Upper lobe of left lung (tissue), 4 donors: ENCODE measurements at regions not wholly inside any gene's neighbourhood (a gene's known extent, or its start where the extent isn't known, plus 50 kb on each side); places are given as distances from the start of the nearest gene placed in this dataset.

Source experiments
- POLR2A ChIP-seq, 4 donors: fragments of 450-650 bp; IDR thresholded peaks; one replicate each; pipeline ENCODE4 v1.5.1; 2016 to 2017; ENCODE audit warnings: antibody characterized with exemption in 4 of 4, mild to moderate bottlenecking in 2 of 4
- TF ChIP-seq, protein P1 (sequence below), 6 experiments: fragments of 450-650 bp in 4 of 6; fragments of 200-600 bp in 2 of 6; sonication (generic) in 2 of 6; IDR thresholded peaks; one replicate each; pipeline ENCODE4 v1.5.1; 2016 to 2019; ENCODE audit warnings: antibody characterized with exemption in 6 of 6

DNA sequence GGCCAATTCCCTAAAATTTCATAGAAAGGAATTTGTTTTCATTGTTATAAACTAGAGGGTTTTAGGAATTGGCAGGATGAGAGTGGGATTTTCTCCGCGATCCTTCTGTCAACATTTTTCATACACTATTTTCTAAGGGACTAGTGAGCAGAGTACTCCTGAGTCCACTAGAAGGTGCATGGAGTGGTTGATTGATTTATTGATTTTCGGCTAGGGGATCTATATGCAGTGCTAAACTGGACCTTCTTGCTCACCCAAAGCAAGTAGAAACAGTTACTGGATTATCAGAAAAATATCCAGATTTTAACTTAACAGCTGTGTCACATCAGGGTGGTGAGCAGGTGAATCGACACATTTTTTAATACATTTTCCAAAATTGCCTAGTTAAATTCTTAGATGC, 159.9 kb upstream of the DTNA start:
- TF ChIP-seq, protein P1, sequence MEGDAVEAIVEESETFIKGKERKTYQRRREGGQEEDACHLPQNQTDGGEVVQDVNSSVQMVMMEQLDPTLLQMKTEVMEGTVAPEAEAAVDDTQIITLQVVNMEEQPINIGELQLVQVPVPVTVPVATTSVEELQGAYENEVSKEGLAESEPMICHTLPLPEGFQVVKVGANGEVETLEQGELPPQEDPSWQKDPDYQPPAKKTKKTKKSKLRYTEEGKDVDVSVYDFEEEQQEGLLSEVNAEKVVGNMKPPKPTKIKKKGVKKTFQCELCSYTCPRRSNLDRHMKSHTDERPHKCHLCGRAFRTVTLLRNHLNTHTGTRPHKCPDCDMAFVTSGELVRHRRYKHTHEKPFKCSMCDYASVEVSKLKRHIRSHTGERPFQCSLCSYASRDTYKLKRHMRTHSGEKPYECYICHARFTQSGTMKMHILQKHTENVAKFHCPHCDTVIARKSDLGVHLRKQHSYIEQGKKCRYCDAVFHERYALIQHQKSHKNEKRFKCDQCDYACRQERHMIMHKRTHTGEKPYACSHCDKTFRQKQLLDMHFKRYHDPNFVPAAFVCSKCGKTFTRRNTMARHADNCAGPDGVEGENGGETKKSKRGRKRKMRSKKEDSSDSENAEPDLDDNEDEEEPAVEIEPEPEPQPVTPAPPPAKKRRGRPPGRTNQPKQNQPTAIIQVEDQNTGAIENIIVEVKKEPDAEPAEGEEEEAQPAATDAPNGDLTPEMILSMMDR (IDR thresholded peaks at IDR 0.05): no peak
- TF ChIP-seq POLR2A (IDR thresholded peaks at IDR 0.05): no peak
